22Rv1 (cell line): ENCODE measurements at regions not wholly inside any gene's neighbourhood (a gene's known extent, or its start where the extent isn't known, plus 50 kb on each side); places are given as distances from the start of the nearest gene placed in this dataset.

Source experiments
- CTCF ChIP-seq: fragments of 450-650 bp; IDR thresholded peaks from 2 replicates; pipeline ENCODE4 v1.5.1; 2017; ENCODE audit warnings: mild to moderate bottlenecking
- ZFX ChIP-seq: fragments of 450-650 bp; IDR thresholded peaks from 2 replicates; pipeline ENCODE4 v1.6.1; 2017; ENCODE audit warnings: antibody characterized with exemption, borderline replicate concordance

GRCh38 chr7:145263886-145264285 is 428.0 kb upstream of the TPK1 start:
- TF ChIP-seq CTCF (no peak), ZFX (no peak)
